OCI-LY1 (cell line): ENCODE measurements at regions not wholly inside any gene's neighbourhood (a gene's known extent, or its start where the extent isn't known, plus 50 kb on each side); places are given as distances from the start of the nearest gene placed in this dataset.

Source experiments
- H2AFZ ChIP-seq: fragments of 200-600 bp; sonication (generic), shearing (Covaris generic); 2 replicates; pipeline ENCODE4 v1.6.0; 2014; ENCODE audit warnings: antibody characterized with exemption, mild to moderate bottlenecking, low read length
- H3F3A ChIP-seq: fragments of 200-600 bp; sonication (generic), shearing (Covaris generic); 2 replicates; pipeline ENCODE4 v1.6.0; 2014; ENCODE audit warnings: mild to moderate bottlenecking, antibody characterized with exemption, low read length, moderate library complexity; ENCODE audit not compliant: insufficient read depth
- H3K27ac ChIP-seq: fragments of 200-600 bp; sonication (generic); 2 replicates; pipeline ENCODE4 v1.5.1; 2014; ENCODE audit warnings: low read length, mixed run types, mild to moderate bottlenecking, low read depth; ENCODE audit not compliant: poor library complexity, severe bottlenecking
- H3K27me3 ChIP-seq: fragments of 200-600 bp; sonication (generic); 2 replicates; pipeline ENCODE4 v1.6.0; 2014; ENCODE audit warnings: antibody characterized with exemption, mild to moderate bottlenecking, low read length, moderate library complexity; ENCODE audit not compliant: insufficient read depth
- H3K36me3 ChIP-seq: fragments of 200-600 bp; sonication (generic); 2 replicates; pipeline ENCODE4 v1.6.1; 2014; ENCODE audit warnings: mild to moderate bottlenecking, antibody characterized with exemption, low read length, moderate library complexity, mixed read lengths; ENCODE audit not compliant: insufficient read depth
- H3K4me1 ChIP-seq: fragments of 200-600 bp; sonication (generic); 2 replicates; pipeline ENCODE4 v1.5.1; 2014; ENCODE audit warnings: mild to moderate bottlenecking, low read length, moderate library complexity; ENCODE audit not compliant: insufficient read depth, severe bottlenecking
- H3K4me2 ChIP-seq: fragments of 200-600 bp; sonication (generic), shearing (Covaris generic); 2 replicates; pipeline ENCODE4 v1.6.1; 2014; ENCODE audit warnings: low read length
- H3K4me3 ChIP-seq: fragments of 200-600 bp; sonication (generic); 2 replicates; pipeline ENCODE4 v1.5.1; 2014; ENCODE audit warnings: low read length, low read depth, mild to moderate bottlenecking, mixed read lengths; ENCODE audit not compliant: poor library complexity, severe bottlenecking
- H3K79me2 ChIP-seq: fragments of 200-600 bp; shearing (Covaris generic); 2 replicates; pipeline ENCODE4 v1.6.1; 2016; ENCODE audit warnings: mixed run types, low read length, mixed read lengths; ENCODE audit not compliant: insufficient read depth
- H3K9ac ChIP-seq: fragments of 200-600 bp; sonication (generic), shearing (Covaris generic); 2 replicates; pipeline ENCODE4 v1.6.1; 2014; ENCODE audit warnings: mild to moderate bottlenecking, low read length, mixed read lengths
- H3K9me2 ChIP-seq: fragments of 200-600 bp; sonication (generic), shearing (Covaris generic); 2 replicates; pipeline ENCODE4 v1.6.1; 2014; ENCODE audit warnings: low read depth, mild to moderate bottlenecking, low read length, mixed read lengths
- H3K9me3 ChIP-seq: fragments of 200-600 bp; shearing (Covaris generic); 2 replicates; pipeline ENCODE4 v1.6.1; 2014; ENCODE audit warnings: low read length, mixed read lengths
- H4K20me1 ChIP-seq: fragments of 200-600 bp; sonication (generic), shearing (Covaris generic); 2 replicates; pipeline ENCODE4 v1.6.0; 2016; ENCODE audit warnings: mild to moderate bottlenecking, low read length; ENCODE audit not compliant: insufficient read depth
- EZH2 ChIP-seq: fragments of 200-600 bp; sonication (generic), shearing (Covaris generic); IDR thresholded peaks from 2 replicates; pipeline ENCODE4 v1.8.0; 2017; ENCODE audit warnings: borderline replicate concordance, mixed run types, mild to moderate bottlenecking, antibody characterized with exemption, low read length, moderate library complexity, mixed read lengths
- TF ChIP-seq, protein P1 (sequence below): fragments of 200-600 bp; sonication (generic), shearing (Covaris generic); IDR thresholded peaks from 2 replicates; pipeline ENCODE4 v1.5.1; 2017; ENCODE audit warnings: mild to moderate bottlenecking, antibody characterized with exemption, low read length, moderate library complexity, mixed read lengths

DNA sequence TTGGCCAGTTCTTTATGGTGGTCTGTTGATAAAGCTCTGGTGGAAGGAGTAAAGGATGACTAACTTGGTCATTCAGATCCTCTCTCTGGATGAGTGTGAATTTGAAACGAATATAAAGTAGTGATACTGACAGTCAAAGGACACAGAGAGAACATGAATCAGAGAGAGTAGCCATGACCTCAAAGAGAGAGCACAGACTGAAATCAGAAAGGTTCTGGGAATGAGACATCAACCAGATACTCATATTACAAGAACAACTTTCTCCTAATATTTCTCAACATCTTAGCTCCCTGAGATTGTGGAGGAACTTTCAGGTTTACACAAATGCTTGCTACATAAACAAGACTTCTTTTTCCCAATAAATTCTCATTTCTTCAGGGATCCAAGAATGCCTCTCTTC is 849.1 kb upstream of the CHAC2 start:
- Histone ChIP-seq H3K27ac (no peak overlapping the region), H4K20me1 (no peaks in the 10 kb centered on the region), H3F3A (no peaks in the 10 kb centered on the region), H3K79me2 (no peaks in the 10 kb centered on the region), H3K9me3 (no peaks in the 10 kb centered on the region), H3K9me2 (no peaks in the 10 kb centered on the region), H3K9ac (no peak overlapping the region), H2AFZ (no peak overlapping the region), H3K36me3 (no peaks in the 10 kb centered on the region), H3K4me3 (no peak overlapping the region), H3K4me2 (no peak overlapping the region), H3K27me3 (no peaks in the 10 kb centered on the region), H3K4me1 (no peaks in the 10 kb centered on the region)
- no peak for TF ChIP-seq EZH2
- TF ChIP-seq, protein P1, sequence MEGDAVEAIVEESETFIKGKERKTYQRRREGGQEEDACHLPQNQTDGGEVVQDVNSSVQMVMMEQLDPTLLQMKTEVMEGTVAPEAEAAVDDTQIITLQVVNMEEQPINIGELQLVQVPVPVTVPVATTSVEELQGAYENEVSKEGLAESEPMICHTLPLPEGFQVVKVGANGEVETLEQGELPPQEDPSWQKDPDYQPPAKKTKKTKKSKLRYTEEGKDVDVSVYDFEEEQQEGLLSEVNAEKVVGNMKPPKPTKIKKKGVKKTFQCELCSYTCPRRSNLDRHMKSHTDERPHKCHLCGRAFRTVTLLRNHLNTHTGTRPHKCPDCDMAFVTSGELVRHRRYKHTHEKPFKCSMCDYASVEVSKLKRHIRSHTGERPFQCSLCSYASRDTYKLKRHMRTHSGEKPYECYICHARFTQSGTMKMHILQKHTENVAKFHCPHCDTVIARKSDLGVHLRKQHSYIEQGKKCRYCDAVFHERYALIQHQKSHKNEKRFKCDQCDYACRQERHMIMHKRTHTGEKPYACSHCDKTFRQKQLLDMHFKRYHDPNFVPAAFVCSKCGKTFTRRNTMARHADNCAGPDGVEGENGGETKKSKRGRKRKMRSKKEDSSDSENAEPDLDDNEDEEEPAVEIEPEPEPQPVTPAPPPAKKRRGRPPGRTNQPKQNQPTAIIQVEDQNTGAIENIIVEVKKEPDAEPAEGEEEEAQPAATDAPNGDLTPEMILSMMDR: no peak

DNA sequence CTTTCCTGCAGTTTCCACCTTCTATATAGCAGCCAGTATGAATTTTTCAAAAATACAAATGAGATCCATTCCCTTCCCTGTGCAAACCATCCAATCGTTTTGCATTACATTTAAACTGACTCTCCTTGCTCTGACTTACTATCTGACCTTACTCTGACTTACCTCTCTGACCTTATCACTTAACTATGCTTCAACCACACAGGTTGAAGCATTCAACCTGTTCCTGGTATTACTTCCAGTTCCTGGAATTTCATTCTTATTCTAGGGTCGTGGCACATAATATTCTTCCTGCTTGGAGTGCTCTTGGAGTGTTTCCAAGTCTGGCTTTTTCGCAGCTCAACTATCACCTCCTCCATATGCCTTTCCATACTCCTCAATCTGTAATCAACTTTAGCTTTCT is 850.6 kb upstream of the CHAC2 start:
- no peaks in the 10 kb centered on the region for H3K79me2 ChIP-seq
- H3K36me3 ChIP-seq: no peaks in the 10 kb centered on the region
- H3K4me1 ChIP-seq: no peaks in the 10 kb centered on the region
- H3K9me2 ChIP-seq: no peaks in the 10 kb centered on the region
- no peak overlapping the region for H3K9ac ChIP-seq
- no peaks in the 10 kb centered on the region for H4K20me1 ChIP-seq
- H3K9me3 ChIP-seq: no peaks in the 10 kb centered on the region
- no peak for TF ChIP-seq EZH2
- TF ChIP-seq, protein P1: no peak
- no peak overlapping the region for H2AFZ ChIP-seq
- H3K27ac ChIP-seq: no peak overlapping the region
- H3K4me3 ChIP-seq: no peak overlapping the region
- H3K27me3 ChIP-seq: no peaks in the 10 kb centered on the region
- H3K4me2 ChIP-seq: no peak overlapping the region
- no peaks in the 10 kb centered on the region for H3F3A ChIP-seq

DNA sequence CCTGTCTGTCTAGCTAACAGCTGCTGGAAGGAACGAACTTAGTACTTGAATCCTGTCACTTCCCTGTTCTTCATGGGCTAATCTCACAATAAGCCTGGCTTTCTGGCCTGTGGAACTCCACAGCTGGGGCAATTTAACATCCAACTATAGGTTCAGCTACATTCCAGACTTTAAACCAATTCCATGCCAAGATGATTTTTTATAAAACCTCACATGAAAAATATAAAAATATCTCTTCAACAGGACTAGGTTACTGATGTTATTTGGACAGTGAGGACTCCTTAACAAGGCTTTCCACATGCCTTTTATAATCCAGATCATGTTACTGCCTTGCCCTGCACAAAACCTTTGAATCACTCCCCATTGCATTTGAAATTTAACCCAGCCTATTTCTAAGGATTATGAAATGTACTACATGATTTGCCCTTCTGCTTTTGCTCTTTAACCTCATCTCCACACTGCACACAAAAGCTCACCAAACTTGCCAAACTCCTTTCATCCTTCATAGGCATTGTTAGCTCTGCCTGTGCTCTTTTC is 863.2 kb upstream of the CHAC2 start:
- Histone ChIP-seq H3K4me1 (no peaks in the 10 kb centered on the region), H3K9me2 (no peaks in the 10 kb centered on the region; the same call in 1 of the 2 replicates), H3K9ac (no peak overlapping the region), H3F3A (no peaks in the 10 kb centered on the region), H3K9me3 (no peaks in the 10 kb centered on the region), H3K36me3 (no peaks in the 10 kb centered on the region), H3K27me3 (no peaks in the 10 kb centered on the region), H3K27ac (no peak overlapping the region), H3K79me2 (no peaks in the 10 kb centered on the region), H2AFZ (no peak overlapping the region), H4K20me1 (no peaks in the 10 kb centered on the region), H3K4me3 (no peak overlapping the region), H3K4me2 (no peak overlapping the region)
- TF ChIP-seq, protein P1: no peak
- TF ChIP-seq EZH2: no peak
